ENCODE measurements at regions not wholly inside any gene's neighbourhood (a gene's known extent, or its start where the extent isn't known, plus 50 kb on each side); places are given as distances from the start of the nearest gene placed in this dataset.
A peak's percentile ranks its signal among the peaks of the same experiment; 100 is the strongest.

DNA sequence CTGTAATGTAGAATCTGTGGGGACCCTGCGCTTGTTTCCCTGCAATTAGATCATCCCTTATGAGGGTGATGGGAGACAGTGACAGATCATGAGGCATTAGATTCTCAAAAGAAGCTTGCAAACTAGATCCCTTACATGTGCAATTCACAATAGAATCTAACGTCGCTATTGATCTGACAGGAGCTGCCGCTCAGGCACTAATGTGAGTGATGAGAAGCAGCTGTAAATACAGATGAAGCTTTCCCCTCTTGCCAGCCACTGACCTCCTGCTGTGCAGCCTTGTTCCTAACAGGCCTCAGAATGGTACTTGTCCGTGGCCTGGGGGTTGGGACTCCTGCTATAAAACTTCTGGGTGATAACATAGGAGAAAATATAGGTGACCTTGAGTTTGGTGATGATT is 1076.8 kb downstream of the PDHA2 start:
- Histone ChIP-seq H3K27me3 (ENCODE audit: control insufficient read depth, insufficient read depth, low read length, poor library complexity, severe bottlenecking) (no peaks in the 10 kb centered on the region), H3K4me3 (ENCODE audit: low read length) (no peak overlapping the region), H3K27ac (ENCODE audit: low read depth, low read length) (no peak overlapping the region), H3K4me1 (ENCODE audit: control insufficient read depth, insufficient read depth, low read length) (peaks cover 3% of the 10 kb centered on the region), H3K9ac (ENCODE audit: extremely low read depth, low read length, poor library complexity, severe bottlenecking) (no peak overlapping the region), H3K9me3 (ENCODE audit: control insufficient read depth, low read length) (no peaks in the 10 kb centered on the region), H3K36me3 (ENCODE audit: control insufficient read depth, insufficient read depth, low read length) (no peaks in the 10 kb centered on the region)
- H3K27ac Mint-ChIP-seq: no peak overlapping the region
- H3K36me3 Mint-ChIP-seq (ENCODE audit: low read depth): no peaks in the 10 kb centered on the region
- 67 to 76% methylated on average over 1 to 5 of the region's 5 CpGs for WGBS, 2 experiments (ENCODE audit: insufficient coverage in 1 of 2, insufficient read length in 1 of 2)
- no peaks in the 10 kb centered on the region for H3K9me3 Mint-ChIP-seq
- peak; percentile 60 for DNase-seq
- no peaks in the 10 kb centered on the region for H3K4me1 Mint-ChIP-seq
- H3K4me3 Mint-ChIP-seq: no peak overlapping the region
- no peak for TF ChIP-seq CTCF (conservative IDR thresholded peaks at IDR 0.05)
- no peaks in the 10 kb centered on the region for H3K27me3 Mint-ChIP-seq (ENCODE audit: insufficient read depth)

DNA sequence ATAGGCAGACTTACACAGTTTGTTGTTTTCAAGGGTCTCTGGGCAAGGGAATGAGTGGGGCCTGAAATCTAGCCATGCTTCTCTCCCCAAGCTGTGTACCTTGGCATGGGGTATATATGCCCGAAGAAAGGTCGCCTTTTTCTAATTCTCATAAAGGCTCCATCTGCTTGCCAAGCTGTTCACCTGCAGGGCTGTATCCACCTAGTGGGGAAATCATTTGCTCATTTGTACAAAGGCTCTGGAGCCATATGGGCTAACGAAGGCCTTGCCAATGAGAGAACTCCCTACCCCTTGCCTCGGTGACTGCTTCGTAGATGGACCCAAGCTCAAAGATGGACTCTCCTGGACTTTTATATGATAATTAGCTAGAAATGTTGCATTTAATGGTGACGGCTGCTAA is 1097.0 kb downstream of the PDHA2 start:
- no peak overlapping the region for H3K27ac ChIP-seq (ENCODE audit: low read depth, low read length)
- peak; percentile 26 for TF ChIP-seq CTCF (conservative IDR thresholded peaks at IDR 0.05)
- no peaks in the 10 kb centered on the region for H3K9me3 Mint-ChIP-seq

DNA sequence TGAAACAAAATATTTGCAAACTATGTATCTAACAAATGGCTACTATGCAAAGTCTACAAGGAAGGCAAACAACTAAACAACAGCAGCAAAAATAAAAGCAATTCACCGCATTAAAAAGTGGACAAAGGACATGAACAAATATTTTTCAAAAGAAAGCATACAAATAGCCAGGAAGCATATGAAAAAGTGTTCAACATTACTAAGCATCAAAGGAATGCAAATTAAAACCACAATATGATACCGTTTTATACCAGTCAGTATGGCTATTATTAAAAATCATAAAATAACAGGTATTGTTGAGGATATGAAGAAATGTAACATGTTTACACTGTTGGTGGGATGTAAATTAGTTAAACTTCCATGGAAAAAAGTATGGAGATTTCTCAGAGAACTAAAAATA is 1106.7 kb downstream of the PDHA2 start:
- H3K27ac Mint-ChIP-seq: no peak overlapping the region
- 98 to 100% methylated on average over 1 to 2 of the region's 2 CpGs for WGBS, 2 experiments (ENCODE audit: insufficient coverage in 1 of 2, insufficient read length in 1 of 2)
- no peaks in the 10 kb centered on the region for H3K9me3 Mint-ChIP-seq
- H3K9ac ChIP-seq (ENCODE audit: extremely low read depth, low read length, poor library complexity, severe bottlenecking): no peak overlapping the region
- H3K36me3 Mint-ChIP-seq (ENCODE audit: low read depth): no peaks in the 10 kb centered on the region
- H3K4me3 ChIP-seq (ENCODE audit: low read length): no peak overlapping the region
- H3K36me3 ChIP-seq (ENCODE audit: control insufficient read depth, insufficient read depth, low read length): no peaks in the 10 kb centered on the region
- H3K4me1 Mint-ChIP-seq: no peaks in the 10 kb centered on the region
- no peak overlapping the region for H3K4me3 Mint-ChIP-seq
- H3K27me3 ChIP-seq (ENCODE audit: control insufficient read depth, insufficient read depth, low read length, poor library complexity, severe bottlenecking): no peaks in the 10 kb centered on the region
- no peak for TF ChIP-seq CTCF (conservative IDR thresholded peaks at IDR 0.05)
- DNase-seq: no peak
- H3K9me3 ChIP-seq (ENCODE audit: control insufficient read depth, low read length): no peaks in the 10 kb centered on the region
- no peaks in the 10 kb centered on the region for H3K27me3 Mint-ChIP-seq (ENCODE audit: insufficient read depth)
- H3K4me1 ChIP-seq (ENCODE audit: control insufficient read depth, insufficient read depth, low read length): no peaks in the 10 kb centered on the region
- H3K27ac ChIP-seq (ENCODE audit: low read depth, low read length): no peak overlapping the region

More for the DNA sequence above, 1097.0 kb downstream of the PDHA2 start:
- Histone ChIP-seq H3K4me1 (ENCODE audit: control insufficient read depth, insufficient read depth, low read length) (no peaks in the 10 kb centered on the region), H3K9ac (ENCODE audit: extremely low read depth, low read length, poor library complexity, severe bottlenecking) (no peak overlapping the region), H3K9me3 (ENCODE audit: control insufficient read depth, low read length) (no peaks in the 10 kb centered on the region), H3K4me3 (ENCODE audit: low read length) (no peak overlapping the region), H3K27me3 (ENCODE audit: control insufficient read depth, insufficient read depth, low read length, poor library complexity, severe bottlenecking) (no peaks in the 10 kb centered on the region), H3K36me3 (ENCODE audit: control insufficient read depth, insufficient read depth, low read length) (no peaks in the 10 kb centered on the region)
- Mint-ChIP-seq H3K4me3 (no peak overlapping the region), H3K27ac (no peak overlapping the region), H3K4me1 (no peaks in the 10 kb centered on the region), H3K36me3 (ENCODE audit: low read depth) (no peaks in the 10 kb centered on the region), H3K27me3 (ENCODE audit: insufficient read depth) (no peaks in the 10 kb centered on the region)
- no peak for DNase-seq
- WGBS, 2 experiments (ENCODE audit: insufficient coverage in 1 of 2, insufficient read length in 1 of 2): 90 to 96% methylated on average over 6 of the region's 6 CpGs
